K562 (cell line): ENCODE measurements at regions not wholly inside any gene's neighbourhood (a gene's known extent, or its start where the extent isn't known, plus 50 kb on each side); places are given as distances from the start of the nearest gene placed in this dataset.

Source experiments
- FOXM1 ChIP-seq, 2 experiments: fragments of 450-650 bp in 1 of 2; sonication (generic) in 1 of 2; formaldehyde crosslinking in 1 of 2; IDR thresholded peaks; 2 replicates each; pipeline versions ENCODE4 v1.6.1 to v1.9.0; 2017 to 2022; ENCODE audit warnings: low read depth in 2 of 2, mild to moderate bottlenecking in 2 of 2, missing genetic modification reagents in 1 of 2, moderate library complexity in 1 of 2
- ILF3 ChIP-seq: fragments of 450-650 bp; IDR thresholded peaks from 2 replicates; pipeline ENCODE4 v1.6.1; 2018; ENCODE audit warnings: antibody characterized with exemption, mild to moderate bottlenecking, moderate library complexity, borderline replicate concordance
- NCOA4 ChIP-seq: fragments of 450-650 bp; IDR thresholded peaks from 2 replicates; pipeline ENCODE4 v1.6.1; 2018; ENCODE audit warnings: mild to moderate bottlenecking; ENCODE audit not compliant: partially characterized antibody
- RNF219 ChIP-seq: fragments of 250-450 bp; sonication (Bioruptor Pico); IDR thresholded peaks from 2 replicates; pipeline ENCODE4 v1.5.0; 2022; ENCODE audit warnings: mild to moderate bottlenecking
- SMAD1 ChIP-seq: fragments of 150-350 bp; IDR thresholded peaks from 2 replicates; pipeline ENCODE4 v1.6.1; 2014; ENCODE audit warnings: low read length, low read depth; ENCODE audit not compliant: partially characterized antibody
- ZBTB26 ChIP-seq: fragments of 450-650 bp; formaldehyde crosslinking; IDR thresholded peaks from 2 replicates; pipeline ENCODE4 v1.4.0; 2022; ENCODE audit warnings: missing genetic modification characterization
- ZNF274 ChIP-seq: IDR thresholded peaks from 2 replicates; pipeline ENCODE4 v1.6.1; 2011; ENCODE audit warnings: low read depth, mild to moderate bottlenecking, low read length, moderate library complexity, borderline replicate concordance
- ZNF778 ChIP-seq: fragments of 450-650 bp; formaldehyde crosslinking; IDR thresholded peaks from 2 replicates; pipeline ENCODE4 v1.4.0; 2020; ENCODE audit warnings: mild to moderate bottlenecking, moderate library complexity
- ZZZ3 ChIP-seq: fragments of 450-650 bp; IDR thresholded peaks from 2 replicates; pipeline ENCODE4 v1.6.1; 2016; ENCODE audit warnings: antibody characterized with exemption, mild to moderate bottlenecking, moderate library complexity

DNA sequence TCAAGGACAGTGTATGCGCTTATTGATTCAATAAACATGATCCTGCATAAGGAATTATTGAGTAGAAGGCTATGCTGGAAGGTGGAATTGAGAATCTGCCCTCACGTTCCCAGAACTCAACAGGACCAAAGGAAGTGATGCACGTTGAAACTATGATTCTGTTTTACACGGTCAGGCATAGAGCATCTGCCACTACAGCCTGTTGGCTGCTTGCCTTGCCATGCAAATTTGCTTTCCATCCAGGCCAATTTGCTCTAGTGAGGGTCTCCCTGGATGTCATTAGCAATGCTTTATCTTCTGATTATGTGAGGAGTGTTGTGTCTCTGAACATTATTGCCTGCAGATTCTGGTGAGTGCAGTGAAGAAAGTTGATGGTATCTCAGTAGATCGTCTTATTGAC is 132.9 kb downstream of the ADRA2A start:
- TF ChIP-seq ZBTB26 (CRISPR knock-in tag), result no peak
- no peak for TF ChIP-seq NCOA4
- no peak for TF ChIP-seq RNF219
- TF ChIP-seq ILF3, result no peak
- TF ChIP-seq ZNF274, result no peak
- no peak for TF ChIP-seq ZNF778 (CRISPR knock-in tag)
- no peak for TF ChIP-seq ZZZ3
- TF ChIP-seq SMAD1, result no peak
- TF ChIP-seq FOXM1 (IDR thresholded peaks at IDR 0.05; ENCODE audit: low read depth), result no peak
- no peak for TF ChIP-seq FOXM1 (CRISPR knock-in tag; IDR thresholded peaks at IDR 0.05; ENCODE audit: low read depth)
